HG02571 (cell line): ENCODE measurements at regions not wholly inside any gene's neighbourhood (a gene's known extent, or its start where the extent isn't known, plus 50 kb on each side); places are given as distances from the start of the nearest gene placed in this dataset.

Source experiments
- ATAC-seq: cut with Tn5 transposase; IDR thresholded peaks from one replicate; pipeline ENCODE4 v1.9.1; 2021; ENCODE audit warnings: mild to moderate bottlenecking, moderate library complexity; ENCODE audit not compliant: unreplicated experiment

- no peak for ATAC-seq
Observed at GRCh38 chr10:29962166-29962850, 97.1 kb downstream of the JCAD start.

- ATAC-seq: no peak
Observed at GRCh38 chr10:29961351-29961750, 98.0 kb downstream of the JCAD start.

- ATAC-seq: no peak
Observed at GRCh38 chr10:29960261-29960660, 99.1 kb downstream of the JCAD start.

DNA sequence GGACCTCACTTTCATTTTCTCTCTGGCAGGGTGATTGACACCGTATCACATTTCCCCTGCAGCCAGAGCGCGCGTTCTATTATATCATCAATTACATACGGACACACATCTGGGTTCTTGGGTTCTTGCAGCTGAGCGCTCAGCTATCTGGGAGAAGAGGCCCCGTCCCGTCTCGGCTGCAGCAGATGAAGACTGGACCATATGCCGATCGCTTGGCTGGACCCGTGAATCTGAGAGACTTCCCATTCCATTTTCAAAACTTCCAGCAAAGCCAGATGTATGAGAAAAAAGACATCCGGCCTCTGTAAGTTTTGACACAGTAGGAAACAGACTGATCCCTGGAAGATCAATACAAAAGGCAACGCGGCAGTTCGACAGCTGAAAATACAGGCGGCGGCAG, 99.8 kb downstream of the JCAD start:
- ATAC-seq: no peak

DNA sequence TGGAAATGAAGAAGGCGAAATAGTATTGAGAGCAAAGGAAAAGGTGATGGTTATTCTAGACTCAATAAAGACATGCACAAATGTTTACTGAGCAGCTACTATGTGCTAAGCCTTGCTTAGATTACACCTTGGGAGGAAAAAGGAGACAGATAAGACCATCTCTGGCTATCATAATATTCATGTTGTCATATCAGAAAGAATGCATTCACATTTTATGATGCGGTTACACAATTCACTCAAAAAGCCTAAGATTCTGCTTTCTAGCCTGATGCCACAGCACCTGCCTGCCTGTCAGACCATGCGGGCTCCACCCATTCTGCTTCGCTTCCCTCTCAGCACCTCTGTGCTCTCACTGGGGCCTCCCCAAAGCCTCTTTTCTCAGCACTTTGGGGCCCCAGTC, 100.9 kb downstream of the JCAD start:
- no peak for ATAC-seq

GRCh38 chr10:29957907-29958331, 101.5 kb downstream of the JCAD start:
- no peak for ATAC-seq

DNA sequence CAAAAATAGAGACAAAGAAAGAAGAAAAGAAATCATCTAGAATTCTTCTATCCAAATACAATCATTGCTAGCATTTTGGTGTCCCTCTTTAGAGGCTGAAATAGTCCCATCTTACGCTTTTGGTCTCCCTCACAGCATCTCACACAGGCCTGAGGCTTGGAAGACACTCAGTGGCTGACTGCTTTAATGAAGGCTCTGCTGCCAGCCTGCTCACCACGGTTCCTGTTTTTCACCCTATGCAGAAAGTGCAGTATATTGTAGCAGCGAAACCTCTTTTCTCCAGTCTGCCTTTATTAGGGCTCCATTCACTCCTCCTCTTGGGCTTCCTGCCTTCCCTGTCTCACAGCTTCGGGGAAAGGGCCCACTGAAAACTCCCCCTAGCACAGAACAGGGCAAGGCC, 102.2 kb downstream of the JCAD start:
- ATAC-seq: no peak

DNA sequence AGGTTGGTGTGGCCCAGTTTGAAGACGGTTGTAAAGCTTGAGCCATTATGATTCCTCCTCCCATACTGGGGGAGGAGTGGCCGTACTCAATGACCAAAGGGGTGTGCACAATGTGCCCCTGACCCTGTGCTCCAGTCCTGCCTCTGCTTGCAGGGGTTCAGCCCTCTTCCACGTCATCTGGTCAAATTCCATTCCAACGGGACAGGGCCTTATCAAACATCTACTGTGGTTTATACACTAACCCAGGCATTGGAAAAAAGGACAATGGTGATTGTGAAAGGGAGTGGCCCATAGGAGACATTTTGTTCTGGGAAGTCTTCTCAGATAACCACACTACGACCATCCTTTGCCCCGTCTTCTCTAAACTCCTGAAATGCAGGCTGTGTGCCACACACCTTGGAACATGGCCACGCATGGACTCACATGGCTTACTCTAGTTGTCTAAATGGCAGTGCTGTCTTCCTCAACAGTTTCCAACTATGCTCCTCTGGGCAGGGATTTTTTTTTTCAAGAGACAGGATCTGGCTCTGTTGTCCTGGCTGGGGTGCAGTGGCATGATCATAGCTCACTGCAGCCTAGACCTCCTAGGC, 103.0 kb downstream of the JCAD start:
- ATAC-seq: no peak

- no peak for ATAC-seq
Observed at GRCh38 chr10:29955329-29955935, 104.0 kb downstream of the JCAD start.

GRCh38 chr10:29951441-29951931, 107.9 kb downstream of the JCAD start:
- ATAC-seq: no peak

GRCh38 chr10:29950391-29950790, 109.0 kb downstream of the JCAD start:
- ATAC-seq: no peak

DNA sequence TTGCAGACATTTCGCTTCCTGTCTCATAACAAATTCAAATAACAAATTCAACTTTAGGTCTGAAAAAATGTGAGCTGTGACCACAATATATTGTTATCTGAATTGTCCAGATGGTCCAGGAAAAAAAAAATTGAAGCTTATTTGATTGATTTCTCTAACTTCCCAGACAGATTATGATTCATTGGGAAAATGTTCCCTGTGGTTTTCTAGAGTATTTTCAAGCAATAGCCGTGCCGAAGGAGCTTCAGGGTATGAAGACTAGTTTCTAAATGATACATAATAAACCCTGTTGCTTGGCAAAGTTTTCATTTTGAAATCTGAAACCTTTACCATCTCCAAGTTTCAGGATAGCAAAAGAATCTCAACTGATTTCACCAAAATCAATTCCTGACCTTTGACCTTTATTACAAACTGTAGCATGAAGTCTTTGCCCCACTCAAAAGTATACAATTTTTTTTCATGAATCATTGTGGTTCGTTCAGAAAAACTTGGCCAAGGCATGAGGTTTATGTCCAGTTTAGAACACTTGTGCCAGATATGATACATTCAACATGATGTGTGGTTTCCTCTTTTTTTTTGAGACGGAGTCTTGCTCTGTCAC, 109.9 kb downstream of the JCAD start:
- ATAC-seq: no peak

- ATAC-seq: no peak
Observed at GRCh38 chr10:29948881-29949355, 110.5 kb downstream of the JCAD start.

DNA sequence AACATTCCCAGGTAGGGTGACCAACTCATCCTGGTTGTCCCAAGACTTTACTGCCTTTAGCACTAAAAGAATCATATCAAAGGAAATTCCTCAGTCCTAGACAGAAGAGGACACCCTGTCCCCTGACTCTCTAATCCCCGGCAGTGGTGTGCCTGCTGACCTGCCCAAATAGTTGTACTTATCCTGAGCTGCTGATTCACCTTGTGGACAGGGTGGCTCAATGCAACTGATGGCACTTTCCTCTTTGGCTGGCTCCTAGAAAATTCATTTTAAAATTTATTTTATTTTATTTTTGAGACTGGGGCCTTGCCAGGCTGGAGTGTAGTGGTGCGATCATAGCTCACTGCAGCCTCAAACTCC, 111.7 kb downstream of the JCAD start:
- no peak for ATAC-seq

DNA sequence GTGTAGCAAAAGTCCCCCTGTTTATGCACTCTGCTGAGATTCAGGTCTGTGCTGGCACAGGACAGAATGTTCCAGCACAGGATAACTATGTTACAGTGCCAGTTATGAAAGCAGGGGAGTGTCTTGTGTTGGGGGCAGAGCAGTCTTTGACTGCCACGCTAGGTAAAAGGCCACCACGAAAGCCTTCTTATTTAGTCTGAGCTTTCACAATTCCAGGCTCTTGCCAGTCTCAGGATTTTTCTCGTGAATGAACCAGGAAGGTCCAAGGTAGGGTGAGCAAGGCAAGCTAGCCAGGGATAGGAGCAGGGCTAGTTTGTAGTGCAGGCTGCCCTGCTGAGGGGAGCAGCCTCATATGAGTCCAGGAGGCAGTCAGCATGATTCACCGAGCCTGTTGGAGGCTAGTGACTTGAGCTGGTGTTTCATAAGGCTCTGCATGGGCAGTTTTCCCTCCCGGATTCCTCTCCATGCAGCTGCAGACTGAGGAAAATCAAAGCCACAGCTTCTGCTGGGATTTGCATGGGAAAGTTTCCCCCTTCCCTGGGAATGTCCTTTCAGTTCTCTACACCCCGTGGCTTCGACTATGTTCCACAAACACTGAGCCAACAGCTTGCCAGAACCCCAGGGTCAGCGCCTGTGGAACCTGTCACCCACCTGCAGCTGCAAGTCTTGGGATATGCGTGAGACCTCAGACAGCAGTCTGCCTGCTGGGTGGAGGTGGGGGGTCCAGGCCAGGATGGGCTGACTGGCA, 112.3 kb downstream of the JCAD start:
- no peak for ATAC-seq

- ATAC-seq: no peak
Observed at GRCh38 chr10:29946614-29946952, 112.8 kb downstream of the JCAD start.

DNA sequence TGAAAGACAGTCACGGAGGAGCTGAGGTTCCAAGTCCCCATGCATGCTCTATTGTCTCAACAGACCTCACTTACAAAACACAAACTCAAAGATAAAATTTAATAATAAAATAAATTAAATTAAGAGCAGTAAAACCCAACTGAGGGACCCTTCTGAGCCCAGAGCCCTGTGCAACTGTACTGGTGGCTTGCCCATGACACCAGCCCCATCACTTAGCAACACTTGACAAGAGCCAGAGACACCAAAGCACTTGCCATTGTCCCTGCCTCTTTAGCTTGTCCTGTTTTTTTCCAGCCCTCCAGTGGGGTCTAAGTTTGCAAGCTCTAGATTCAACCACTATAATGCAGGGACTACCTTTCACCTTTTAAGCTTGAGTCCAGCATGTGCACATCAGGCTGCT, 117.9 kb downstream of the JCAD start:
- ATAC-seq: no peak

- ATAC-seq: no peak
Observed at GRCh38 chr10:29932991-29933390, 126.4 kb downstream of the JCAD start.

- no peak for ATAC-seq
Observed at GRCh38 chr10:29931833-29932232, 127.6 kb downstream of the JCAD start.

DNA sequence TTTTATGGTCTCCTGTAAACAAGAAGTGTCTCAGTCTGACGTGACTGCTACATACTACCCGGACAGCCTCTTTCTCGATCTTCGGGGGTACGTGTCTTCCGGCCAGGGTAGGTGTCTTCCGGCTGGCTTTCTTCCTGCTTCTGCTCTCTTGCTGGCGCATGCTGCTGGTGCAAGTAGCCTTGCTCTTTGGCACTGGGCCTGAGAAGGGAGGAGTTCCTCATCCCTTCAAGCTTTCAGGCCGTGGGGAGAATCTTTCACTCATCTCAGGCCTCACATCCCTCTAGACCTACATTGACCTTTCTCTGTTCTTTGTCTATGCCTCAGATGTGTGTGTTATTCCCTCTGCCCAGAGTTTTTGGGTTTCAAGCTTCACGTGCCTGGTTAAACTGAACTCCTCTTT, 130.4 kb downstream of the JCAD start:
- ATAC-seq: no peak

DNA sequence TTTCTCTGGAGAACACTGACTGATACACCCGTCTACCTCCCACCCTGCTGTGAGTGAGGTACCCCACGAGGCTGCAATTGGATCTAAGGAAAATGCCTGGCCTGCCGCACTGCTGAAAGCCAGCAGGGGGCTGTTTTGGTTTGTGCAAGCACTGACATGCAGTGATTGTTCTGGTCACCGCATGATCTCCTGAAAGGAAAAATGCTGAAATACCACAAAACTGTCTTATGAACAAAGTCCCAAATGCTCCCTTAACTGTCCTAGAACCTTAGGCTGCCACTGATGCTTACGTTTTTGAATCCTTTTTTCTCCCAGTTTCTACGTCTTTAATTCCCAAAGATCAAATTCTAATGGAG, 132.7 kb downstream of the JCAD start:
- no peak for ATAC-seq
